ENCODE measurements at regions not wholly inside any gene's neighbourhood (a gene's known extent, or its start where the extent isn't known, plus 50 kb on each side); places are given as distances from the start of the nearest gene placed in this dataset.
"Not testable (repeated sequence)": the region's sequence is repeated elsewhere in the genome, so short reads cannot be mapped to it uniquely, and the experiment has no call there.

- DNase-seq (ENCODE audit: low spot score) = no peak
Observed at GRCh38 chr5:72588640-72589039, 81.4 kb upstream of the ZNF366 start.

- no peak for DNase-seq (ENCODE audit: low spot score)
Observed at GRCh38 chr5:72587661-72588308, 80.6 kb upstream of the ZNF366 start.

GRCh38 chr5:72586788-72587530 is 79.7 kb upstream of the ZNF366 start:
- DNase-seq (ENCODE audit: low spot score) = no peak

- DNase-seq (ENCODE audit: low spot score) = no peak
Observed at GRCh38 chr5:72584466-72584865, 77.3 kb upstream of the ZNF366 start.

GRCh38 chr5:72579290-72579689 is 72.1 kb upstream of the ZNF366 start:
- DNase-seq (ENCODE audit: low spot score) = not testable (repeated sequence)

GRCh38 chr5:72572236-72572765 is 65.1 kb upstream of the ZNF366 start:
- no peak for DNase-seq (ENCODE audit: low spot score)

GRCh38 chr5:72569408-72569944 is 62.3 kb upstream of the ZNF366 start:
- DNase-seq (ENCODE audit: low spot score) = no peak

GRCh38 chr5:72566746-72567145 is 59.5 kb upstream of the ZNF366 start:
- no peak for DNase-seq (ENCODE audit: low spot score)

- DNase-seq (ENCODE audit: low spot score) = no peak
Observed at GRCh38 chr5:72565513-72566289, 58.5 kb upstream of the ZNF366 start.

GRCh38 chr5:72562717-72563116 is 55.5 kb upstream of the ZNF366 start:
- no peak for DNase-seq (ENCODE audit: low spot score)

- DNase-seq (ENCODE audit: low spot score) = no peak
Observed at GRCh38 chr5:72561148-72561972, 54.1 kb upstream of the ZNF366 start.

GRCh38 chr5:72559866-72560766 is 52.9 kb upstream of the ZNF366 start:
- no peak for DNase-seq (ENCODE audit: low spot score)

GRCh38 chr5:72558383-72558782 is 51.2 kb upstream of the ZNF366 start:
- no peak for DNase-seq (ENCODE audit: low spot score)

GRCh38 chr5:72558046-72558336 is 50.8 kb upstream of the ZNF366 start:
- no peak for DNase-seq (ENCODE audit: low spot score)

GRCh38 chr5:72557167-72558045 is 50.2 kb upstream of the ZNF366 start:
- no peak for DNase-seq (ENCODE audit: low spot score)

All from putamen (tissue), 1 donor.